Central memory CD8-positive, alpha-beta T cell (primary cell): ENCODE measurements at regions not wholly inside any gene's neighbourhood (a gene's known extent, or its start where the extent isn't known, plus 50 kb on each side); places are given as distances from the start of the nearest gene placed in this dataset.

Experiments
- ATAC-seq: fragments of 150-1000 bp; cut with Tn5 transposase; replicated peaks from 2 replicates; pipeline ENCODE4 v1.10.0; 2022; ENCODE audit warnings: mild to moderate bottlenecking, moderate FRiP score, moderate number of reproducible peaks; ENCODE audit not compliant: poor library complexity, severe bottlenecking; ENCODE audit errors: extremely low read depth
- DNase-seq, 2 donors: peaks; one replicate each; pipeline ENCODE4 v3.0.0; 2021; ENCODE audit warnings: low spot score in 2 of 2
- H3K27ac Mint-ChIP-seq: one replicate; pipeline ENCODE4 v1.8.0; 2022; ENCODE audit warnings: low read depth, mild to moderate bottlenecking, moderate library complexity, mixed read lengths
- H3K27me3 Mint-ChIP-seq: one replicate; pipeline ENCODE4 v1.8.0; 2022; ENCODE audit warnings: mixed read lengths
- H3K36me3 Mint-ChIP-seq: one replicate; pipeline ENCODE4 v1.8.0; 2022; ENCODE audit warnings: mild to moderate bottlenecking, moderate library complexity, mixed read lengths; ENCODE audit not compliant: insufficient read depth
- H3K4me1 Mint-ChIP-seq: one replicate; pipeline ENCODE4 v1.8.0; 2022; ENCODE audit warnings: mixed read lengths
- H3K4me3 Mint-ChIP-seq: one replicate; pipeline ENCODE4 v1.8.0; 2022; ENCODE audit warnings: mild to moderate bottlenecking, moderate library complexity, mixed read lengths
- H3K9me3 Mint-ChIP-seq: one replicate; pipeline ENCODE4 v1.8.0; 2022; ENCODE audit warnings: mixed read lengths

- Mint-ChIP-seq H3K4me3 (no peak overlapping the region), H3K4me1 (no peaks in the 10 kb centered on the region), H3K36me3 (no peaks in the 10 kb centered on the region), H3K27ac (no peak overlapping the region), H3K27me3 (no peaks in the 10 kb centered on the region), H3K9me3 (peaks cover 38% of the 10 kb centered on the region)
- DNase-seq (no peak), ATAC-seq (no peak)
Measured at GRCh38 chr4:156638334-156638733, 333.3 kb downstream of the PDGFC start.

GRCh38 chr4:156636381-156636780, 335.2 kb downstream of the PDGFC start:
- H3K27me3 Mint-ChIP-seq: no peaks in the 10 kb centered on the region
- DNase-seq: no peak
- no peaks in the 10 kb centered on the region for H3K4me1 Mint-ChIP-seq
- no peak overlapping the region for H3K27ac Mint-ChIP-seq
- no peaks in the 10 kb centered on the region for H3K36me3 Mint-ChIP-seq
- H3K9me3 Mint-ChIP-seq: peaks cover 35% of the 10 kb centered on the region
- no peak for ATAC-seq
- no peak overlapping the region for H3K4me3 Mint-ChIP-seq

DNA sequence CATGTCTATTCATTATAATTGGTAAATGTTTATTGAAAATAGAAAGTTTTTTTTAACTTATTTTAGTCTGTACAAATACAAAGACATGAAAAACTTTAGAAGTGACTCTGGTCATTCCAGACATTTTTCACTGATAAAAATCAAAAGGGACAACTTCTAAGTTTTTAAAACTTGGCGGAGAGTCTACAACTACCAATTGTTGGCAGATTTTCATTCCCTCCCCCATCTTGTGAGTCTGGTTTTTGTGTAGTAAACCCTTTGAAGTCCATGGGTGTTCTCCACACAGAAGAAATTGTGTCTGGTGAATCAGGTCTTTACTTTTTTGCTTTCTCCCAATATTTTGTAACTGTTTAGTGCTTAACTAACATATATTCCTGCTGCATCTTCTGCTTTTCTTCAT, 336.5 kb downstream of the PDGFC start:
- peaks cover 46% of the 10 kb centered on the region for H3K9me3 Mint-ChIP-seq
- ATAC-seq: no peak

GRCh38 chr4:156634612-156635011, 337.0 kb downstream of the PDGFC start:
- H3K4me3 Mint-ChIP-seq: no peak overlapping the region
- no peak for DNase-seq
- ATAC-seq: no peak
- H3K27ac Mint-ChIP-seq: no peak overlapping the region
- H3K9me3 Mint-ChIP-seq: peaks cover 50% of the 10 kb centered on the region
- H3K27me3 Mint-ChIP-seq: no peaks in the 10 kb centered on the region
- no peaks in the 10 kb centered on the region for H3K4me1 Mint-ChIP-seq
- no peaks in the 10 kb centered on the region for H3K36me3 Mint-ChIP-seq

More for the DNA sequence above, 336.5 kb downstream of the PDGFC start:
- Mint-ChIP-seq H3K36me3 (no peaks in the 10 kb centered on the region), H3K4me3 (no peak overlapping the region), H3K27ac (no peak overlapping the region), H3K27me3 (no peaks in the 10 kb centered on the region), H3K4me1 (no peaks in the 10 kb centered on the region)
- no peak for DNase-seq

DNA sequence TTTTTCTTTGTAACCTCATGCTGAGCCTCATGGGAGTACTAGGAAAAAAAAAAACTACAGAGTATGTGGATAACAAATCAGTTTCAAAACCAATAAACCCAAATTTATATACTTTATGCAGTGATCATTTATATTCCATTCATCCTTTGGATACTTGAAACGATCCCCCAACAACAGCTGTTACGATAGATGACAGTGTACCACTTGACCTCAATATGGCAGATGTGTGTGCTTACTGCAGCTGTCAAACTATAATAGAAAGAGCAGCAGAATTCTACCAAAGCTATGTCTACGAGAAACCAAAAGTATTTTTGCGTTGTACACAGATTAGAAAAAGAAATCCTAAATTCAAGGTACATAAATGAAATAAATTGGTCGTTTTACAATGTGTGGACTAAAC, 337.8 kb downstream of the PDGFC start:
- DNase-seq (no peak), ATAC-seq (no peak)
- H3K36me3 Mint-ChIP-seq: no peaks in the 10 kb centered on the region
- H3K27ac Mint-ChIP-seq: no peak overlapping the region
- H3K4me1 Mint-ChIP-seq: no peaks in the 10 kb centered on the region
- peaks cover 48% of the 10 kb centered on the region for H3K9me3 Mint-ChIP-seq
- H3K4me3 Mint-ChIP-seq: no peak overlapping the region
- no peaks in the 10 kb centered on the region for H3K27me3 Mint-ChIP-seq

DNA sequence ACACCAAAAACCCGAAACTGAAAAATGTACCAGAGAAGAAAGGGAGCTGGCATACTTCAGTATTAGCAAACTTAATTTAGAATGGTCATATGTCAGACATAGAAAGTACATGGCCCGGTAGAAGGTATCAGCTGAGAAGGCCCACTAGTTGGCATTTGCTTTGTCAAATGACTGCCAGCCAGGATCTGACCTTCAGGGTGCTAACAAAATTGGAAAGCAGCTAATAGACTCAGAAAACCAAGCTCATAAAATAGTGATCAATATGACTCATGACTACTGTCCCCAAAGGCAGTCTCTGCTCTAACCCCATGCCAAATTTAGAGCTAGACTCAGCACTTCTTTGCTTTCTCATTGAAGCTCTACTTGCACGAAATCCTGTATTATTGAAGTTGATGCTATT, 342.7 kb downstream of the PDGFC start:
- ATAC-seq: no peak

GRCh38 chr4:156623376-156623775, 348.2 kb downstream of the PDGFC start:
- ATAC-seq: no peak
- H3K27ac Mint-ChIP-seq: no peak overlapping the region
- H3K4me1 Mint-ChIP-seq: no peaks in the 10 kb centered on the region
- peaks cover 20% of the 10 kb centered on the region for H3K9me3 Mint-ChIP-seq
- no peak for DNase-seq
- H3K36me3 Mint-ChIP-seq: no peaks in the 10 kb centered on the region
- no peak overlapping the region for H3K4me3 Mint-ChIP-seq
- H3K27me3 Mint-ChIP-seq: no peaks in the 10 kb centered on the region

More for the DNA sequence above, 342.7 kb downstream of the PDGFC start:
- Mint-ChIP-seq H3K27me3 (no peaks in the 10 kb centered on the region), H3K36me3 (no peaks in the 10 kb centered on the region), H3K4me3 (no peak overlapping the region), H3K9me3 (peaks cover 23% of the 10 kb centered on the region), H3K4me1 (no peaks in the 10 kb centered on the region), H3K27ac (no peak overlapping the region)
- DNase-seq: no peak

- no peak for DNase-seq
- Mint-ChIP-seq H3K27ac (no peak overlapping the region), H3K4me3 (no peak overlapping the region), H3K4me1 (no peaks in the 10 kb centered on the region), H3K36me3 (no peaks in the 10 kb centered on the region), H3K9me3 (peaks cover 20% of the 10 kb centered on the region), H3K27me3 (no peaks in the 10 kb centered on the region)
- ATAC-seq: no peak
Measured at GRCh38 chr4:156620786-156621185, 350.8 kb downstream of the PDGFC start.

GRCh38 chr4:156619154-156619934, 352.3 kb downstream of the PDGFC start:
- Mint-ChIP-seq H3K4me1 (no peaks in the 10 kb centered on the region), H3K9me3 (peaks cover 20% of the 10 kb centered on the region), H3K4me3 (no peak overlapping the region), H3K36me3 (no peaks in the 10 kb centered on the region), H3K27me3 (no peaks in the 10 kb centered on the region), H3K27ac (no peak overlapping the region)
- ATAC-seq: no peak
- DNase-seq: no peak

- DNase-seq: no peak
- Mint-ChIP-seq H3K27me3 (no peaks in the 10 kb centered on the region), H3K9me3 (peaks cover under 1% of the 10 kb centered on the region), H3K4me3 (no peak overlapping the region), H3K36me3 (no peaks in the 10 kb centered on the region), H3K27ac (no peak overlapping the region), H3K4me1 (no peaks in the 10 kb centered on the region)
- ATAC-seq: no peak
Measured at GRCh38 chr4:156615066-156615531, 356.5 kb downstream of the PDGFC start.

GRCh38 chr4:156614536-156614935, 357.1 kb downstream of the PDGFC start:
- no peak overlapping the region for H3K27ac Mint-ChIP-seq
- ATAC-seq (no peak), DNase-seq (no peak)
- H3K4me1 Mint-ChIP-seq: no peaks in the 10 kb centered on the region
- H3K9me3 Mint-ChIP-seq: no peaks in the 10 kb centered on the region
- no peak overlapping the region for H3K4me3 Mint-ChIP-seq
- H3K27me3 Mint-ChIP-seq: no peaks in the 10 kb centered on the region
- no peaks in the 10 kb centered on the region for H3K36me3 Mint-ChIP-seq

- ATAC-seq: no peak
- no peaks in the 10 kb centered on the region for H3K4me1 Mint-ChIP-seq
Measured at GRCh38 chr4:156609421-156609820, 362.2 kb downstream of the PDGFC start.

GRCh38 chr4:156608651-156609050, 362.9 kb downstream of the PDGFC start:
- no peaks in the 10 kb centered on the region for H3K36me3 Mint-ChIP-seq
- ATAC-seq (no peak), DNase-seq (no peak)
- H3K4me3 Mint-ChIP-seq: no peak overlapping the region
- H3K27me3 Mint-ChIP-seq: no peaks in the 10 kb centered on the region
- H3K27ac Mint-ChIP-seq: no peak overlapping the region
- no peaks in the 10 kb centered on the region for H3K4me1 Mint-ChIP-seq
- peaks cover 13% of the 10 kb centered on the region for H3K9me3 Mint-ChIP-seq

More at GRCh38 chr4:156609421-156609820, 362.2 kb downstream of the PDGFC start:
- Mint-ChIP-seq H3K27me3 (no peaks in the 10 kb centered on the region), H3K9me3 (peaks cover 6% of the 10 kb centered on the region), H3K36me3 (no peaks in the 10 kb centered on the region), H3K4me3 (no peak overlapping the region), H3K27ac (no peak overlapping the region)
- DNase-seq: no peak
